Keratinocyte (primary cell): ENCODE measurements at regions not wholly inside any gene's neighbourhood (a gene's known extent, or its start where the extent isn't known, plus 50 kb on each side); places are given as distances from the start of the nearest gene placed in this dataset.

Experiments used
- CTCF ChIP-seq, 3 experiments: IDR thresholded peaks in 1 of 3; conservative IDR thresholded peaks in 1 of 3; optimal IDR thresholded peaks in 1 of 3; 2 replicates in 2 of 3; 3 replicates in 1 of 3; pipeline versions ENCODE3 to v1.5.1; 2011; ENCODE audit warnings: low read length in 3 of 3, mild to moderate bottlenecking in 3 of 3, moderate library complexity in 2 of 3, control low read depth in 1 of 3, inconsistent platforms in 1 of 3; ENCODE audit not compliant: insufficient read depth in 2 of 3; ENCODE audit errors: extremely low read depth in 1 of 3
- EZH2 ChIP-seq: IDR thresholded peaks from one replicate; pipeline ENCODE4 v1.6.1; 2012; ENCODE audit warnings: inconsistent platforms, mild to moderate bottlenecking, low read length, moderate library complexity

GRCh38 chr6:139528471-139528870 lies 154.0 kb upstream of the CITED2 start:
- TF ChIP-seq CTCF (optimal IDR thresholded peaks at IDR 0.05 in 1 of 3, IDR thresholded peaks at IDR 0.05 in 1 of 3, conservative IDR thresholded peaks at IDR 0.05 in 1 of 3; ENCODE audit: extremely low read depth in 1 of 3, insufficient read depth in 2 of 3, low read length in 3 of 3), result no peak
- no peak for TF ChIP-seq EZH2
